GM19025 (cell line): ENCODE measurements at regions not wholly inside any gene's neighbourhood (a gene's known extent, or its start where the extent isn't known, plus 50 kb on each side); places are given as distances from the start of the nearest gene placed in this dataset.
"Not testable (repeated sequence)": the region's sequence is repeated elsewhere in the genome, so short reads cannot be mapped to it uniquely, and the experiment has no call there.

Experiments used
- ATAC-seq: cut with Tn5 transposase; IDR thresholded peaks from one replicate; pipeline ENCODE4 v1.9.1; 2021; ENCODE audit warnings: mild to moderate bottlenecking, low read depth, moderate library complexity; ENCODE audit not compliant: unreplicated experiment

GRCh38 chr2:80942766-80943165 lies 638.2 kb upstream of the LRRTM1 start:
- no peak for ATAC-seq

- no peak for ATAC-seq
Measured at GRCh38 chr2:80938463-80938862, 633.9 kb upstream of the LRRTM1 start.

GRCh38 chr2:80931820-80932219 lies 627.3 kb upstream of the LRRTM1 start:
- ATAC-seq, result not testable (repeated sequence)

GRCh38 chr2:80930777-80931176 lies 626.2 kb upstream of the LRRTM1 start:
- ATAC-seq, result no peak

GRCh38 chr2:80926168-80926567 lies 621.6 kb upstream of the LRRTM1 start:
- ATAC-seq, result no peak

- no peak for ATAC-seq
Measured at GRCh38 chr2:80896576-80896975, 592.0 kb upstream of the LRRTM1 start.

GRCh38 chr2:80894486-80894885 lies 589.9 kb upstream of the LRRTM1 start:
- no peak for ATAC-seq

GRCh38 chr2:80893711-80894110 lies 589.2 kb upstream of the LRRTM1 start:
- ATAC-seq, result no peak

- no peak for ATAC-seq
Measured at GRCh38 chr2:80889009-80889408, 584.5 kb upstream of the LRRTM1 start.

- no peak for ATAC-seq
Measured at GRCh38 chr2:80887841-80888378, 583.4 kb upstream of the LRRTM1 start.

- no peak for ATAC-seq
Measured at GRCh38 chr2:80874374-80874773, 569.8 kb upstream of the LRRTM1 start.

GRCh38 chr2:80869858-80870438 lies 565.4 kb upstream of the LRRTM1 start:
- ATAC-seq, result no peak

GRCh38 chr2:80863147-80863714 lies 558.7 kb upstream of the LRRTM1 start:
- ATAC-seq, result no peak

- ATAC-seq, result no peak
Measured at GRCh38 chr2:80858965-80859364, 554.4 kb upstream of the LRRTM1 start.

- no peak for ATAC-seq
Measured at GRCh38 chr2:80856227-80856626, 551.7 kb upstream of the LRRTM1 start.

- ATAC-seq, result no peak
Measured at GRCh38 chr2:80854831-80855230, 550.3 kb upstream of the LRRTM1 start.

GRCh38 chr2:80852808-80853139 lies 548.2 kb upstream of the LRRTM1 start:
- ATAC-seq, result no peak

- ATAC-seq, result no peak
Measured at GRCh38 chr2:80852079-80852807, 547.7 kb upstream of the LRRTM1 start.

GRCh38 chr2:80830891-80831290 lies 526.3 kb upstream of the LRRTM1 start:
- no peak for ATAC-seq

- ATAC-seq, result no peak
Measured at GRCh38 chr2:80822999-80823398, 518.4 kb upstream of the LRRTM1 start.

- no peak for ATAC-seq
Measured at GRCh38 chr2:80815259-80815658, 510.7 kb upstream of the LRRTM1 start.

GRCh38 chr2:80786584-80786983 lies 482.0 kb upstream of the LRRTM1 start:
- ATAC-seq, result no peak
